NCI-H510A (cell line): ENCODE measurements at regions not wholly inside any gene's neighbourhood (a gene's known extent, or its start where the extent isn't known, plus 50 kb on each side); places are given as distances from the start of the nearest gene placed in this dataset.

Experiments
- DNase-seq: peaks from one replicate; lab custom pipeline; 2025; lab: John Stamatoyannopoulos, UW

DNA sequence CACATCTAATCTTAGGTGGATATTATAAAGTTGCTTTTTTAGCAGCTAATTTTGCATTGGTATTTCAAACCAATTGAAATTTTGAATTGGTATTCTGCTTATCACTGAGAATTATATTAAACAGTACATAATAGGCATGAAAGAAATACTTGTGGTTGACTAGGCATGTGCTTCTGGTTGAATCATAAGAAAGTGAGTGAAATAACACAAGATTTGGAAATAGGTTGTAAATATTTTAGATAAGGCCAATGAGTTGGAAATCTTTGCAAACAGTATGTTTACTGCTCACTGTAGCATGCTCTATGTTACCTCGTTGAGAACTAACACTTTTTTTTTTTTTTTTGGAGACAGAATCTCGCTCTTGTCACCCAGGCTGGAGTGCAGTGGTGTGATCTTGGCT, 66.8 kb upstream of the RFC3 start:
- no peak for DNase-seq

DNA sequence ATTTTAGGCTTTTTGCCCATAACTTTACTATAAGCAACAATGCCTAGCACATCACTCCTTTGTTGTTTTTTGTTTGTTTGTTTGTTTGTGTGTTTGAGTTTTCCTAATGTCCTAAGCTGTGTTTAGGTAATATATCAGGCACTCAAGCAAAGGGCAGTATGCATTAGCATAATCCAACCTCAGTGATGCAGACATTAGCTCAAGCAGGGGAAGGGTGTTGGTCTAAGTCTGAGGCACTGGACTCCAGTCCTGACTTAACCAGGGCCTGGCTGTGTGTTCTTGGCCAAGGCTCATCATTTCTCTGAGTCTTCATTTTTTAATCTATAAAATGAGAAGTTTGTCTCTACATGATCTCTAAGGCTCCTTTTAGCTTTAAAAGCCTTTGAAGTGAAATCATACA, 65.9 kb upstream of the RFC3 start:
- no peak for DNase-seq

DNA sequence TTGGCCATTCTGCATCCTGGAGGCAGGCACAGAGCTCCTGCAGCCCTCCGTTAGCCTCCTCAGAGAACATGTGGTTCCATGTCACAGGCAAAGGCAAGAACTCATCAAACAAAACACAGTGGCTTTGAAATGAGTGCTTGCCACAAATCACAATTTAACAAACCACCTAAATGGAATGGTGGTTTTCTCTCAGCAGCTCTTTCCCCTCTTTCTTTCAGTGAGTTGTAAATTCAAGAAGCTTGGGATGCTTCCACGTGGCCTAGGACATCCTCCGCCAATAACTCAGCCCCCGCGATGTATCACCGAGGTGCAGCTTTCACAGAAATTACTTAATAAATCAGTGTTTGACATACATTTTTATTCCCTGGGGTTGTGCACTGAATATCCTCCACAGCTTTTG, 65.4 kb upstream of the RFC3 start:
- no peak for DNase-seq

DNA sequence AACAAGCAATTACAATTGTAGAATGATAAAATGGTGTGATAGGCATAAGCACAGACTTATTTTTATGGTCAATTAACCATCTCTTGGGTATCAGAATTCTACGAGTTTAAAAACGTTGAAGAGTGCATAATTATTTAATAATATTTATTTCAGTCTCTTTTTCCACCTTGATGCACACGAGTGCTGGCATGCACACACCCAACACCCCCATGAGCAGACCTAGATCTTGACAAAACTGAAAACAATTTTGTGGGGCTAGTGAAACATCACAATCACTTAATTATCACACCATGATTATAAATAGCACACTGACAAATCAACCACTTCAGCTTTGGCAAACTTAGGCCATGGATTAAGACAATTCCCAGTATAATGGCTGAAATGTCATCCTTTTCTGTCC, 61.0 kb upstream of the RFC3 start:
- DNase-seq, result no peak

DNA sequence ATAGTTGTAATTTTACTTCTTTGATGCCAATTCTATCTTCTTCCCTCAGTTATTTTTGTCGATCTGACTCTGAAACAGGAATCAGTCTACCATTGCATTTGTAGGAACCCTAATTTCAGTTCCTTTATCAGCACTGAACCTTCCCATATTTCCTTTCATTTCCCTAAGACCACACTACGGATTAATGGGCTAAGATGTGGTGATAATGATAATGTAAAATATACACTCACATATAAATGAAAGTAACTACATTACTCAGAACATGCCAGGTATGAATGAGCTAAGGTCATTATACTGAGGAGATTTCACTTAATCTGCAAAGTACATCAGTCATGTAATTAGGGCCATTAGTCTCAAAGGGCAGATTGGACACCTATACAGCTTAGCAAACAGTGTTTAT, 60.2 kb upstream of the RFC3 start:
- DNase-seq, result no peak

DNA sequence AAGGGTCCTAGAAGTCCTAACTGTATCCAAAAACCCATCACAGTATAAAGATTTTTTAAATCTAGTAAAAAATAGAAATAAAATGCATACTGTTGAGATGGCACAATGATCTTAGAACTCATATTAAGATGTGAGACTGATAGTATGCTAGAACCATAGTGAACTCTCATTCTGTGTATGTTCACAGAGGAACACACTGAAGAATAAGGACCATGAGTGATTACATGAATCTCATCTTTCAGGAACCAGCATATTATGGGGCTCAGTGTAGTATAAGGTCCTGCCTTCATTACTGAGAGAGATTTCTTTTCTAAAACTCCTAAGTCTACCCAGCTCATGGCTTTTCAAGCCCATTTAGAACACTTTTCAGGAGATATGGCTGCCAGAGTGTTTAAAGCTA, 59.8 kb upstream of the RFC3 start:
- DNase-seq, result no peak

DNA sequence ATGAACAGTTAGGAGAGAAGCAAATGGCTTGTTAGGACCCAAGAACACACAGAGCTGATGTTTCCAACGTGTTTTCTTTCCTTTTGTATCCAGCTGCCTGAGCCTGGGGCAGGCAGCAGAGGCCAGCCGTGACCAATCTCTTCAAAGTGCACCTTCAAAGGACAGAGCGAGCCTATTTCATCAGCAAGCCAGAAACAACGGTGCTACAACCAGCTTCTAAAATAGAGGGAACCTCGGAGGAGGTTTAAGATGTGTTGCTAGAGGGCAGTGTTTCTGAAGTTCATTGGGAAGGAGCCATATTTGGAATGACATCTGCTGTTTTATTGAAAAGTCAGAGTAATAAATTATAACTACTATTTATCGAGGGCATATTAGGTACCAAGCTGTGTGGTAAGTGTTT, 56.2 kb upstream of the RFC3 start:
- no peak for DNase-seq

DNA sequence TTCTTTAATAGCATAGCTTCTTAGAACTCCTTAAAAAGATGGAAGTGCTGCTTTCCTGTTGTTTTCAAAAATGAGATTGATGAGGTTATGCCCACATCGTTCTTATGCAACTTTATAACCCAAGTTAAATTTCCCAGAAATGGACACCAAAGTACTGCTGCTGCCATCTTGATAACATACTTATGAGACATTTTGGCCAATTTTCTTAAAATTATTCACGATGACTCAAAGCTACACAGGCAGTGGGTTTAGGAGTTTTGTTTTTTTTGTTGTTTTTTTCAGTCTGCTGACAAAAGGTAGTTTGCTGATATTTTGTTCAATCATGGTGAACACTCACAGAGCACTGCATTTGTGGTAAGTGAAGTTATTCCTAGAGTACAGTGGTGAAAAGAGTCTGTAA, 54.9 kb upstream of the RFC3 start:
- no peak for DNase-seq

DNA sequence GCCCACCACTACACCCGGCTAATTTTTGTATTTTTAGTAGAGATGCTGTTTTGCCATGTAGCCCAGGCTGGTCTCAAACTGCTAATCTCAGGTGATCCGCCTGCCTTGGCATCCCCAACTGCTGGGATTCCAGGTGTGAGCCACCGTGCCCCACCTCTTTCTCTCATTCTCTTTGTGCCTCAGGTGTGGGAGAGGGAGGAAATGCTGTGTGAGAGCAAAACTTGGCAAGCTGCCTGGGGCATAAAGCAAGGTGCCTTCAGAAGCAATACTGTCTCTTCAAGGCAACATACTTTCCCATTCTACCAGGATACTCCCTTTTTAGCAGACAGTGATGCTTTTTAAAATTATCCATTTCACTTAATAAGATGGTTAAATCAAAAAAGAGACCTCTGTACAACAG, 53.2 kb upstream of the RFC3 start:
- no peak for DNase-seq

DNA sequence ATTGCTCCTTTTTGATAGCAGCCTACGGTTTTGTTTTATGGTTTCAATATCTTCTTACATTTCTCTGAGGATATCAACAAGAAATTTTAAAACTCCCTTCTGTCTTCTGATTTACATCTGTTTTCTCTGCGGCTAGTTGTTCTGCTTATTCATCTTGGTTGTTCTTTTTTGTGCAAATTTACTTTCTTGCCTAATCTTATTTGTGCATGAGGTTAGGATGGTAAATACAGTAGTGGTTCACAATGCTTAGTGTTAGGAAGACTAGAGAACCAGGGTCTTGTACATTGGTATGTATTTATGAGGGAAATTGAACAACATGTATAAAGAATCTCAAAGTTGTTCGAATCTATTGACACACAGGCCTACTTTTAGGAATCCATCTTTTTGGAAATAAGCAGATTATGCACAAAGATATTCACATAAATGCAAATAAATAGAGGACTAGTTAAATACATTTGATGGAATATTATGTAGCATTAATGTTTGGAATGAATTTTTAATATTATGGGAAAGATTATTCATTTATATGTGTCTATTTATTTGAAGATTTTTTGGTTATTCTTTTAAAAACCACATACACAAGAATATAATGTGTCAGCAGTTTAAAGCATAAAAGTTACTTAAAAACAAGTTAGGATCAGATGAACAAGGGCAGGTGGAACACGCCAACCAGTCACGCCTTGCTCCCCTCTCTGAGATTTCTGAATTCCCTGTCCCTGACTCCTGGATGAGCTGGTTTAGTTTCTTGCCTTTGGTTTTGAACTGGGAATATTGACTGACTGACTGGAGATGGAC, 51.4 kb upstream of the RFC3 start:
- DNase-seq, result no peak

DNA sequence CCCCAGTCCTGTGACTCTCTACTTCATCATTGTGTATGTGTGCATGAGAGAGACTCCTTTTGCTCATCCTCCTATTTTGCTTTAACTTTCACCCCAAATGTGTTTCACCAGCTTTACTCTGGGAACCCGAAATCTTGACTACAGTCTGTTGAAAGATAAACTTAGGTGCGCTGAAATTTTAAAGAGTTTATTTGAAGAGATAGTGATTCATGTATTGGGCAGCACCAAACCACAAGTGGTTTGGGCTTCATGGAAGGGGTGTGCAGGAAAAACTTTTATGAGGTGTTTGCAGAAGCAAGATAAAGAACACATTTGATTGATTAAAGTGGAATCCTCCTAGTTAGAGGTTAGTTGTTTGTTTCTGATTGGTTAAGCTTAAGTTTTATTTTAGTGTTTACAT, 50.8 kb upstream of the RFC3 start:
- DNase-seq, result no peak
